ENCODE measurements at regions not wholly inside any gene's neighbourhood (a gene's known extent, or its start where the extent isn't known, plus 50 kb on each side); places are given as distances from the start of the nearest gene placed in this dataset.
"Not testable (repeated sequence)": the region's sequence is repeated elsewhere in the genome, so short reads cannot be mapped to it uniquely, and the experiment has no call there.

- DNase-seq (ENCODE audit: low read depth in 4 of 4, low spot score in 2 of 4) = no peak
Measured at GRCh38 chr21:17045214-17045853, 467.5 kb upstream of the CXADR start.

DNA sequence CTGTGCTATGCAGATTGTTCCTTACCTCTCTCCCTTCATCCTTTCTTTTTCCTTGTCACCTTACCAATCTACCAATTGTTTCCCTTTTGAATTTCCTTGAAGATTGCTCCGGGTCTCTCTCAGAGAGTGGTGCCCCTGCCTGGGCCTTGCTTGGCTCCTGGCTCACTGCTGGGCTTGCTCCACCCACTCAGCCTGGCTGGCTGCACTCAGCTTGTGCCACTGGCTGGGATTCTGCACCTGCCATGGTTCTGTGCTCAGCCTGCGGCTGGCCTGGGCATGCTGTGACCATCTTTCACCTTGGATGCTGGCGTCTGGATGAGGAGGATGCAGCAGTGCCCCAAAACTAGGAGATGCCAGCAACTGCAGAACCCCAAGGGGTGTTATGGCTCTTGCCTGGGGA lies 463.9 kb upstream of the CXADR start:
- DNase-seq (ENCODE audit: low read depth in 4 of 4, low spot score in 2 of 4) = no peak

- no peak for DNase-seq (ENCODE audit: low read depth in 4 of 4, low spot score in 2 of 4)
Measured at GRCh38 chr21:17050156-17050555, 462.7 kb upstream of the CXADR start.

DNA sequence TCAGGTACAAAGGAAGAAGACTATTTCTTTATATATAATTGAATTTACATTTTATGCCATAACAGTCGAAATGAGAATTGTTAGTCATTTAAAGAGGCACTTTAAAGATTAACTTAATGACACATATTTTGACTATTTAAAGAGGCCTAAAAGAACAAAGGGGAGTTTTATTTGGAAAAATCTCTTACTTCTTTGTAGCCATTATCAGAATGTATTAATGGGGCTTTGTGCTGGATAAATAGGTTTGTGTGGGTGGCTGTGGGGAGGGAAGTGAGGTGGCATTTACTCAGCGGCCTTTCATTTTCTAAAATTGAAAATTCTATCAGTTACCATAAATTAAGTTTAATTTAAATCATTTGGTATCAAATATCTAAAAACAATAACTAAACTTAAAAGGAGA lies 462.2 kb upstream of the CXADR start:
- DNase-seq (ENCODE audit: low read depth in 4 of 4, low spot score in 2 of 4) = no peak

DNA sequence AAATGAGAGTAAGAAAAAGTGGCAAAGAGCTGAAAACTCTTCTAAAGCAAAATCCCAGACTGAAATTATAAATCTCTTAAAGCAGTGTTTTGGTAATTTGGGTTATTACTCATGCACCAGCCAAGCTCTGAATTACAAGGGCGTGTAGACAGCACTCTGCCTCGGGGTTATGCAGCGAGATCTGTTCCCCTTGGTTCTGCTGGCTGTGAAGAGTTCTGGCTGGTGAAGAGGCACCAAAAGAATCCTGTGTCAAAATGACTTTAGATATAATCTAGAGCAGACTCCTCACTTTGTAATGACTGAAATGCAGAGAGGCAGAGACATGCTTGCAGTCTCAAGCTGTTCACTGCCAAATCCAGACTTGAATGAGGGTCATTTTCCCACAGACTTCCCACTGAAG lies 461.8 kb upstream of the CXADR start:
- no peak for DNase-seq (ENCODE audit: low read depth in 4 of 4, low spot score in 2 of 4)

- no peak for DNase-seq (ENCODE audit: low read depth in 4 of 4, low spot score in 2 of 4)
Measured at GRCh38 chr21:17053321-17053720, 459.5 kb upstream of the CXADR start.

GRCh38 chr21:17059936-17060335 lies 452.9 kb upstream of the CXADR start:
- DNase-seq (ENCODE audit: low read depth in 4 of 4, low spot score in 2 of 4) = no peak

DNA sequence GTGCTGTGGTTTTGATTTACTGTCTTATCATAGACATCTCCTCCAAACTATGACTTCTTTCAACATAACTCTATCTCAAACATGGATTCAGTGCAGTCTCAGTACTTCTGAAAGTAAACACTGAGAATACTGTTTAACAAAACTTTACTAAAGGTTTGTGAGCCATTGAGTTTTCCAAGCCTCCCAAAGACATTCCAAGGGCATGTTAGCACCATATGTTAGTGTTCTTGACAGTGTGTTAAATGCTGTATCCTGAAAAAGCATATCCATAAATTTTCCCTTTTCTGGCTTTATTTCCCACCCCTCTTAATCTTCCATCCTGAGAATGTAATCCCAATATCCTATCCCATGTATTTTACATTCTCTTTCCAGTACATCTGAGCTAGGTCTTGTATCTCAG lies 446.8 kb upstream of the CXADR start:
- no peak for DNase-seq (ENCODE audit: low read depth in 4 of 4, low spot score in 2 of 4)

GRCh38 chr21:17071093-17071492 lies 441.8 kb upstream of the CXADR start:
- no peak for DNase-seq (ENCODE audit: low read depth in 4 of 4, low spot score in 2 of 4)

DNA sequence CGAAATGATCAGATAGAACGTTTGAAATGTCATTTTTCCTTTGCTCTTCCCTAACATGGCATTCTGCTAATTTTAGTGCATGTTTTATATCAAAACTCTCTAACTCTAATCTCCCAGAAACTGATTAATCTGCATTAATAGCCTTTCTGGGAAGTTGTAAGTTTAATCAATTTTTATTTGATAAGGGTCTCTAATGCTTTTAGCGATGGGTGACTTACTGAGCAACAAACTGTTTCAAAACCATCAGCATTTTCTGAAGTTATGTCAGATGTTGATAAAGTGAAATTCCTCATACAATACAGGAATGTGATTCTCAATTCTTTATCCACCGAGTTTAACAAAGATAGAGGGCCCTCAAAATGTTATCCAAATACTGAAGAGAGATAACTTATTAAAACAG lies 431.6 kb upstream of the CXADR start:
- no peak for DNase-seq (ENCODE audit: low read depth in 4 of 4, low spot score in 2 of 4)

GRCh38 chr21:17082843-17083483 lies 429.9 kb upstream of the CXADR start:
- DNase-seq (ENCODE audit: low read depth in 4 of 4, low spot score in 2 of 4) = no peak

GRCh38 chr21:17085707-17086106 lies 427.1 kb upstream of the CXADR start:
- DNase-seq (ENCODE audit: low read depth in 4 of 4, low spot score in 2 of 4) = no peak

- no peak for DNase-seq (ENCODE audit: low read depth in 4 of 4, low spot score in 2 of 4)
Measured at GRCh38 chr21:17088500-17088899, 424.3 kb upstream of the CXADR start.

DNA sequence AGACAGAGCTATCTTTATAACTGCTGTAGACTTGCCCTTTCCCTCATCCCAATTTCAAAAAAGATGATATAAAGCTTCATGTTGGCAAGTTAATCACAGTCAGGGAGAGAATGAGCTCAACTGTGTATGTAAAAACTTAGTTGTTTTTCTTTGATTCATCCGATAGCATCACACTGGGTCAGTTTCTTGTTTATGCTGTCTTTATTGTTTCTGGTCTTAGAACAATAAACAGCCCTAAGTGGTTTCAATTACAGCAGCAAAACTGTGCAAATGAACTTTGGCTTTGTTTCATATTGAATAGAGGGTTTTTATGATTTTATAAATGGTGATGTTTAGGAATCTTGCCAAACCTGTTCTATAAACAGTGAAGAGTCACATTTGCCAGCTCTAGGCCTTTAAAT lies 423.8 kb upstream of the CXADR start:
- peak in 3 of 4 donors; percentile 7 to 44 (median 37) for DNase-seq (ENCODE audit: low read depth in 4 of 4, low spot score in 2 of 4)

DNA sequence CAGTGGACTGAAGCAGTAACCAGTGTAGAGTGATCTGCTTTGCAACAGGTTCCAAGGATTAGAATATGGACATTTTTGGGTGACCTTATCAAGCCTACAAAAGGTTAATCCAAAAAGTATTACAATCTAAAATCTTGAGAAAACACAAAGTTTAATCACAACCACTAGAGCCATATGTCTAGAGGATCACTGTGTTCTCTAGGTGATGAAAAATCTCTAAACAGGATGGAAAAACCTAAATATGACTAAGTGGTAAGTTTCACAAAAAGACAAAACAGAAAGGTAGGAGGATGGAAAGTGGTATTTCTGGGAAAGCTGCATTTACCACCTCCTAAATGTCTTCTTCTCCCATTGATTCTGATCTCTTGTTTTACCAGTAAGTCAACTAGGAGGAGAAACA lies 411.1 kb upstream of the CXADR start:
- DNase-seq (ENCODE audit: low read depth in 4 of 4, low spot score in 2 of 4) = no peak

- no peak for DNase-seq (ENCODE audit: low read depth in 4 of 4, low spot score in 2 of 4)
Measured at GRCh38 chr21:17105932-17106331, 406.9 kb upstream of the CXADR start.

GRCh38 chr21:17114045-17114444 lies 398.8 kb upstream of the CXADR start:
- DNase-seq (ENCODE audit: low read depth in 4 of 4, low spot score in 2 of 4) = no peak

- no peak for DNase-seq (ENCODE audit: low read depth in 4 of 4, low spot score in 2 of 4)
Measured at GRCh38 chr21:17118638-17119384, 394.0 kb upstream of the CXADR start.

GRCh38 chr21:17119466-17120297 lies 393.2 kb upstream of the CXADR start:
- no peak for DNase-seq (ENCODE audit: low read depth in 4 of 4, low spot score in 2 of 4)

DNA sequence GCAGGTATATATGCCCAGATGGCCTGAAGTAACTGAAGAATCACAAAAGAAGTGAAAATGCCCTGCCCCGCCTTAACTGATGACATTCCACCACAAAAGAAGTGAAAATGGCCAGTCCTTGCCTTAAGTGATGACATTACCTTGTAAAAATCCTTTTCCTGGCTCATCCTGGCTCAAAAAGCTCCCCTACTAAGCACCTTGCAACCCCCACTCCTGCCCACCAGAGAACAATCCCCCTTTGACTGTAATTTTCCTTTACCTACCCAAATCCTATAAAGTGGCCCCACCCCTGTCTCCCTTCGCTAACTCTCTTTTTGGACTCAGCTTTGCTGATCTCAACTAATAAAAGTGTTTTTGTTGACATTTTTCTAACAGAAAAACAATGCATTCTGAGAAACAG lies 385.4 kb upstream of the CXADR start:
- not testable (repeated sequence) for DNase-seq (ENCODE audit: low read depth in 4 of 4, low spot score in 2 of 4)

DNA sequence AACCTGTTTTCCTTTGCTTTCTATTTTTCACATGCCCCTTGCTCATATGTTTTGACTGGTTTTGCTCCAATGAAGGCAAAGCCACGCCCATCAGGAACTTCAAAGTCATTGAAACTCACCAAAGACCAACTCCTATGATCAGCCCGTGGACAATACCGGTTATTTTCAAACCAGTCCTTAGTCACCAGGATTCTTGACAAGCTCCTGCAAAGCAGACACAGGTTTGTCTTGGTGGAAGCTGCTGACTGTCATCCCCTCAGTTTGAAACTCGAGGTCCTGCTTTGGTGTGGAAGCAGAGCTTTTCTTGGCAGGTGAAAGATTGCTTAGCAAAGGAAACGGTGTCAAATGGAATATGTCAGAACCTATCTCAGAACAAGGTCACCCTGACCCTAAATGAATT lies 384.7 kb upstream of the CXADR start:
- no peak for DNase-seq (ENCODE audit: low read depth in 4 of 4, low spot score in 2 of 4)
